A549 (cell line): ENCODE measurements at regions not wholly inside any gene's neighbourhood (a gene's known extent, or its start where the extent isn't known, plus 50 kb on each side); places are given as distances from the start of the nearest gene placed in this dataset.
"Not testable (repeated sequence)": the region's sequence is repeated elsewhere in the genome, so short reads cannot be mapped to it uniquely, and the experiment has no call there.

Experiments used
- ATAC-seq, 2 experiments: fragments of 200-7000 bp in 1 of 2; fragments of >200 bp in 1 of 2; cut with Nextera tagmentation in 1 of 2; cut with Tn5 transposase in 1 of 2; 3 replicates each; pipeline versions ENCODE4 v1.8.0 to v1.9.1; 2018 to 2020; ENCODE audit warnings: mild to moderate bottlenecking in 1 of 2, moderate library complexity in 1 of 2
- CTCF ChIA-PET: fragments of 300-600 bp; sonication (Branson Sonifier 250); formaldehyde crosslinking; extraction: SDS; loops from one replicate; lab custom pipeline; 2021; ENCODE audit warnings: antibody characterized with exemption, inconsistent platforms; lab: Yijun Ruan, JAX
- POLR2A ChIA-PET: fragments of 350-600 bp; formaldehyde crosslinking; extraction: SDS; loops from one replicate; lab custom pipeline; 2021; ENCODE audit warnings: antibody characterized with exemption, inconsistent platforms; lab: Yijun Ruan, JAX
- DNase-seq, 2 experiments: peaks; one replicate each; pipeline versions ENCODE4 v3.0.0 to v3.0.0-alpha.2; 2011 to 2016; ENCODE audit warnings: low read depth in 1 of 2, low spot score in 1 of 2
- FAIRE-seq: peaks from 2 replicates; lab custom pipeline; 2011; peaks lifted over from hg19 to GRCh38; lab: Jason Lieb, UNC
- H3K27ac ChIP-seq, 2 experiments: fragments of >200 bp; sonication (Bioruptor Twin); formaldehyde crosslinking; 3 replicates each; pipeline ENCODE4 v1.5.1; 2016 to 2017
- H3K4me1 ChIP-seq: fragments of >200 bp; sonication (Bioruptor Twin); formaldehyde crosslinking; 3 replicates; pipeline ENCODE4 v1.6.1; 2016
- H3K4me2 ChIP-seq: fragments of >200 bp; sonication (Bioruptor Twin); formaldehyde crosslinking; 3 replicates; pipeline ENCODE4 v1.6.1; 2016
- H3K4me3 ChIP-seq: fragments of >200 bp; sonication (Bioruptor Twin); formaldehyde crosslinking; 3 replicates; pipeline ENCODE4 v1.5.1; 2016
- H3K9me3 ChIP-seq: fragments of >200 bp; sonication (Bioruptor Twin); formaldehyde crosslinking; 3 replicates; pipeline ENCODE4 v1.6.1; 2016
- BCL3 ChIP-seq: fragments of >200 bp; sonication (Bioruptor Twin); formaldehyde crosslinking; IDR thresholded peaks from 3 replicates; pipeline ENCODE4 v1.6.1; 2016
- BHLHE40 ChIP-seq: IDR thresholded peaks from 2 replicates; pipeline ENCODE4 v1.6.1; 2012; ENCODE audit warnings: low read depth, low read length, inconsistent platforms
- CBX2 ChIP-seq: fragments of 200-600 bp; sonication (generic); IDR thresholded peaks from 2 replicates; pipeline ENCODE4 v1.6.1; 2016; ENCODE audit warnings: low read depth, mild to moderate bottlenecking, borderline replicate concordance
- CEBPB ChIP-seq, 2 experiments: fragments of >200 bp in 1 of 2; sonication (Bioruptor Twin) in 1 of 2; formaldehyde crosslinking in 1 of 2; IDR thresholded peaks; 2 replicates each; pipeline ENCODE4 v1.6.1; 2012 to 2016
- CTCF ChIP-seq: fragments of >200 bp; sonication (Bioruptor Twin); formaldehyde crosslinking; IDR thresholded peaks from 3 replicates; pipeline ENCODE4 v1.5.1; 2016
- ELK1 ChIP-seq: fragments of 150-350 bp; IDR thresholded peaks from 2 replicates; pipeline ENCODE4 v1.6.1; 2014; ENCODE audit warnings: low read depth, mild to moderate bottlenecking, low read length
- EP300 ChIP-seq, 2 experiments: fragments of >200 bp; sonication (Bioruptor Twin); formaldehyde crosslinking; IDR thresholded peaks; 2 replicates in 1 of 2; 3 replicates in 1 of 2; pipeline ENCODE4 v1.6.1; 2016 to 2017
- KDM5A ChIP-seq: fragments of 200-600 bp; sonication (generic); IDR thresholded peaks from 2 replicates; pipeline ENCODE4 v1.6.1; 2016; ENCODE audit warnings: antibody characterized with exemption, mild to moderate bottlenecking
- MAFK ChIP-seq: fragments of 450-650 bp; IDR thresholded peaks from 2 replicates; pipeline ENCODE4 v1.6.1; 2014; ENCODE audit not compliant: partially characterized antibody
- MAZ ChIP-seq: fragments of 150-350 bp; IDR thresholded peaks from 2 replicates; pipeline ENCODE4 v1.6.1; 2014; ENCODE audit warnings: antibody characterized with exemption, low read depth, low read length, borderline replicate concordance
- MYC ChIP-seq: IDR thresholded peaks from 2 replicates; pipeline ENCODE4 v1.6.1; 2012; ENCODE audit warnings: mild to moderate bottlenecking, inconsistent platforms, low read length, improper control_type of control experiment, borderline replicate concordance
- NPAS2 ChIP-seq: fragments of 250-450 bp; sonication (Bioruptor Pico); IDR thresholded peaks from 2 replicates; pipeline ENCODE4 v1.8.0; 2022; ENCODE audit warnings: mild to moderate bottlenecking, moderate library complexity, borderline replicate concordance
- NR3C1 ChIP-seq: fragments of >200 bp; sonication (Bioruptor Twin); formaldehyde crosslinking; IDR thresholded peaks from 3 replicates; pipeline ENCODE4 v1.6.1; 2017
- PHF8 ChIP-seq: fragments of 200-600 bp; sonication (generic); IDR thresholded peaks from 2 replicates; pipeline ENCODE4 v1.6.1; 2016; ENCODE audit warnings: low read depth, mild to moderate bottlenecking, antibody characterized with exemption, moderate library complexity, borderline replicate concordance
- POLR2A ChIP-seq: IDR thresholded peaks from 2 replicates; pipeline ENCODE4 v1.6.1; 2012; ENCODE audit warnings: mild to moderate bottlenecking, low read length
- POLR2AphosphoS2 ChIP-seq: conservative IDR thresholded peaks from 2 replicates; pipeline ENCODE4 v1.6.1; 2012; ENCODE audit warnings: low read length, improper control_type of control experiment, inconsistent platforms
- RARB ChIP-seq: fragments of 250-450 bp; sonication (Bioruptor Pico); IDR thresholded peaks from 2 replicates; pipeline ENCODE4 v1.8.0; 2021; ENCODE audit warnings: mild to moderate bottlenecking, moderate library complexity
- RCOR1 ChIP-seq: fragments of 150-350 bp; IDR thresholded peaks from 2 replicates; pipeline ENCODE4 v1.6.1; 2014; ENCODE audit warnings: antibody characterized with exemption, low read length, low read depth
- TP53 ChIP-seq: fragments of 250-450 bp; sonication (Bioruptor Pico); IDR thresholded peaks from 2 replicates; pipeline ENCODE4 v1.5.0; 2021; ENCODE audit warnings: mild to moderate bottlenecking, moderate library complexity
- ZC3H11A ChIP-seq: fragments of 450-650 bp; IDR thresholded peaks from 2 replicates; pipeline ENCODE4 v1.6.1; 2014; ENCODE audit warnings: antibody characterized with exemption, mild to moderate bottlenecking
- ZFP36 ChIP-seq: fragments of 450-650 bp; IDR thresholded peaks from 2 replicates; pipeline ENCODE4 v1.6.1; 2014; ENCODE audit warnings: borderline replicate concordance; ENCODE audit not compliant: partially characterized antibody
- whole genome bisulfite sequencing: methylation state at CpG from one replicate; pipeline ENCODE4 v1.1.6; 2017; ENCODE audit errors: missing lambda C conversion rate; 5-methylcytosine and 5-hydroxymethylcytosine counted together

- Histone ChIP-seq H3K4me2 (peak overlapping the region; percentile 91), H3K4me1 (peaks cover 3% of the 10 kb centered on the region; the same call in 1 of the 3 replicates), H3K9me3 (no peaks in the 10 kb centered on the region), H3K27ac (peak overlapping the region; percentile 79 to 95), H3K4me3 (peak overlapping the region; percentile 51)
- peak; percentile 32 for FAIRE-seq
- 56% methylated on average over 19 of the region's 19 CpGs for WGBS
- TF ChIP-seq NR3C1, result no peak
- TF ChIP-seq TP53 (CRISPR knock-in tag), result no peak
- ATAC-seq, result peak; percentile 34 to 54
- DNase-seq, result no peak
- POLR2A ChIA-PET, result interaction anchor here (1.0 kb wide), 1 partner anchor 775 kb away, joined by 3 read pairs; no protein-coding TSS in a partner anchor
- CTCF ChIA-PET, result interaction anchor here (0.5 to 1.9 kb wide), 10 partner anchors 12 to 803 kb away, joined by 3 to 7 read pairs (median 3); no protein-coding TSS in a partner anchor
These were observed 77.5 kb downstream of the MAGED4 start for GRCh38 chrX:52262195-52262546.

GRCh38 chrX:52263417-52263816 is 78.7 kb downstream of the MAGED4 start:
- Histone ChIP-seq H3K4me1 (peaks cover 3% of the 10 kb centered on the region; the same call in 1 of the 3 replicates), H3K4me3 (no peak overlapping the region), H3K27ac (no peak overlapping the region)
- TF ChIP-seq CEBPB (IDR thresholded peaks at IDR 0.05) (no peak), MAFK (peak; percentile 80)
- TF ChIP-seq, all 56 proteins: peak for 1
- Histone ChIP-seq H3K9me3 (no peaks in the 10 kb centered on the region), H3K4me2 (no peak overlapping the region)
- DNase-seq (no peak), FAIRE-seq (no peak), ATAC-seq (no peak)
- ChIA-PET POLR2A (no interaction called here), CTCF (no interaction called here)
- WGBS, result 80% methylated on average over 5 of the region's 5 CpGs

GRCh38 chrX:52265713-52266112 is 81.0 kb downstream of the MAGED4 start:
- DNase-seq, result no peak
- POLR2A ChIA-PET, result no interaction called here
- TF ChIP-seq EP300 (IDR thresholded peaks at IDR 0.05) (no peak), CEBPB (IDR thresholded peaks at IDR 0.05) (no peak), CTCF (no peak), NPAS2 (CRISPR knock-in tag) (no peak), RCOR1 (no peak), RARB (no peak), CBX2 (no peak), PHF8 (no peak), MAZ (no peak), KDM5A (no peak), POLR2AphosphoS2 (no peak), MYC (no peak), ELK1 (no peak), BCL3 (no peak), POLR2A (no peak), BHLHE40 (no peak), ZC3H11A (no peak), ZFP36 (no peak)
- TF ChIP-seq, all 56 proteins: peak for 0
- Histone ChIP-seq H3K4me3 (no peak overlapping the region), H3K9me3 (no peaks in the 10 kb centered on the region), H3K4me1 (peaks cover 3% of the 10 kb centered on the region; the same call in 1 of the 3 replicates), H3K4me2 (no peak overlapping the region), H3K27ac (no peak overlapping the region)
- FAIRE-seq (no peak), ATAC-seq (no peak)
- CTCF ChIA-PET, result no interaction called here
- 7% methylated on average over 4 of the region's 4 CpGs for WGBS

GRCh38 chrX:52268502-52268901 is 83.8 kb downstream of the MAGED4 start:
- WGBS, result 0% methylated on average over 1 of the region's 1 CpG
- H3K4me3 ChIP-seq, H3K27ac ChIP-seq, H3K9me3 ChIP-seq, H3K4me1 ChIP-seq, ATAC-seq, H3K4me2 ChIP-seq, FAIRE-seq, CTCF ChIA-PET, DNase-seq, POLR2A ChIA-PET: not testable (repeated sequence)
